Central memory CD8-positive, alpha-beta T cell (primary cell): ENCODE measurements at regions not wholly inside any gene's neighbourhood (a gene's known extent, or its start where the extent isn't known, plus 50 kb on each side); places are given as distances from the start of the nearest gene placed in this dataset.

Experiments
- ATAC-seq: fragments of 150-1000 bp; cut with Tn5 transposase; replicated peaks from 2 replicates; pipeline ENCODE4 v1.10.0; 2022; ENCODE audit warnings: mild to moderate bottlenecking, moderate FRiP score, moderate number of reproducible peaks; ENCODE audit not compliant: poor library complexity, severe bottlenecking; ENCODE audit errors: extremely low read depth
- DNase-seq, 2 donors: peaks; one replicate each; pipeline ENCODE4 v3.0.0; 2021; ENCODE audit warnings: low spot score in 2 of 2
- H3K27ac Mint-ChIP-seq: one replicate; pipeline ENCODE4 v1.8.0; 2022; ENCODE audit warnings: low read depth, mild to moderate bottlenecking, moderate library complexity, mixed read lengths
- H3K27me3 Mint-ChIP-seq: one replicate; pipeline ENCODE4 v1.8.0; 2022; ENCODE audit warnings: mixed read lengths
- H3K36me3 Mint-ChIP-seq: one replicate; pipeline ENCODE4 v1.8.0; 2022; ENCODE audit warnings: mild to moderate bottlenecking, moderate library complexity, mixed read lengths; ENCODE audit not compliant: insufficient read depth
- H3K4me1 Mint-ChIP-seq: one replicate; pipeline ENCODE4 v1.8.0; 2022; ENCODE audit warnings: mixed read lengths
- H3K4me3 Mint-ChIP-seq: one replicate; pipeline ENCODE4 v1.8.0; 2022; ENCODE audit warnings: mild to moderate bottlenecking, moderate library complexity, mixed read lengths
- H3K9me3 Mint-ChIP-seq: one replicate; pipeline ENCODE4 v1.8.0; 2022; ENCODE audit warnings: mixed read lengths

DNA sequence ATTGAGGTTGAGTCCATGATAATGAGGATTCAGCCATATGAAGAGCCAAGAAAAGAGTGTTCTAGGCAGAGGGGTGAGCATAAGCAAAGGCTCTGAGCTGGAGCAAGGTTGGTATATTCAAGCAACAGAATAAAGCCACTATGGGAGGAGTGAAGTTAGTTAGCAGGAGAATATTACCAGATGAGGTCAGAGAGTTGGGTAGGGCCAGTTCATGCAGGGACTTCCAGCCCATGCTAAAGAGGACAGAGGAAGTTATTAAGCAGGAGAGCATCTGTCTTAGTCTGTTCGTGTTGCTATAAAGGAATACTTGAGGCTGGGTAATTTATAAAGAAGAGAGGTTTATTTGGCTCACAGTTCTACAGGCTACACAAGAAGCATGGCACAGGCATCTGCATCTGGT lies 57.1 kb upstream of the ATG10 start:
- no peak for ATAC-seq
- DNase-seq = no peak
- H3K9me3 Mint-ChIP-seq = no peaks in the 10 kb centered on the region
- H3K27me3 Mint-ChIP-seq = no peaks in the 10 kb centered on the region
- H3K27ac Mint-ChIP-seq = no peak overlapping the region
- no peaks in the 10 kb centered on the region for H3K4me1 Mint-ChIP-seq
- no peak overlapping the region for H3K4me3 Mint-ChIP-seq
- no peaks in the 10 kb centered on the region for H3K36me3 Mint-ChIP-seq

DNA sequence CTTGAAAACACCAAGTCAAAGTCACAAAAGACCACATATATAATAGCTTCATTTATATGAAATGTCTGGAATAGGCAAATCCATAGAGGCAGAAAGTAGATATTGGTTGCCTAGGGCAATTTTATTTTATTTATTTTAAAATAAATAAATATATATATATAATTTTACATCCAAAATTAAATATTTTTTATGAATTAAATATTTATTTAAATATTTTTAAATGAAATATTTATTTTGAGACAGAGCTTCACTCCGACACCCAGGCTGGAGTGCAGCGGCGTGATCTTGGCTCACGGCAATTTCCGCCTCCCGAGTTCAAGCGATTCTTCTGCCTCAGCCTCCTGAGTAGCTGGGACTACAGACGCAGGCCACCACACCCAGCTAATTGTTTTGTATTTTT lies 58.9 kb upstream of the ATG10 start:
- Mint-ChIP-seq H3K9me3 (no peaks in the 10 kb centered on the region), H3K27ac (no peak overlapping the region), H3K4me3 (no peak overlapping the region), H3K4me1 (no peaks in the 10 kb centered on the region), H3K36me3 (no peaks in the 10 kb centered on the region), H3K27me3 (no peaks in the 10 kb centered on the region)
- DNase-seq (no peak), ATAC-seq (no peak)

DNA sequence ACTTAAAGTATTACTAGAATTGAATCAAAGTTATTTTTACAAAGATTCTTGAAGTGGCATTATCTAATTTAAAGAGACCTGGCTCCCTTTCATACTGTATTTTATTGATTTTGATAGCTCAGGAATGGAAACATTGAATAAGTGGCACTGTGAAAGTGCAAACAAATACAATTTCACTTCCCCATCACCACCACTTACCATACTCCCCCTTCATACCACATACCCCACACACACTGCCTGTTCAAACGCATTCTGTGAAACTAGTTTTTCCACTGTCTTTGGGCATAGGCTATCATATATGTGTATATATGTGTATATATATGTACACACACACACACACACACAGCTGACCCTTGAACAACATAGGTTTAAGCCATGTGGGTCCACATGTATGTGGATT lies 62.1 kb upstream of the ATG10 start:
- no peaks in the 10 kb centered on the region for H3K4me1 Mint-ChIP-seq
- H3K27me3 Mint-ChIP-seq = no peaks in the 10 kb centered on the region
- H3K9me3 Mint-ChIP-seq = no peaks in the 10 kb centered on the region
- H3K27ac Mint-ChIP-seq = no peak overlapping the region
- no peak overlapping the region for H3K4me3 Mint-ChIP-seq
- no peak for DNase-seq
- H3K36me3 Mint-ChIP-seq = no peaks in the 10 kb centered on the region
- ATAC-seq = no peak

DNA sequence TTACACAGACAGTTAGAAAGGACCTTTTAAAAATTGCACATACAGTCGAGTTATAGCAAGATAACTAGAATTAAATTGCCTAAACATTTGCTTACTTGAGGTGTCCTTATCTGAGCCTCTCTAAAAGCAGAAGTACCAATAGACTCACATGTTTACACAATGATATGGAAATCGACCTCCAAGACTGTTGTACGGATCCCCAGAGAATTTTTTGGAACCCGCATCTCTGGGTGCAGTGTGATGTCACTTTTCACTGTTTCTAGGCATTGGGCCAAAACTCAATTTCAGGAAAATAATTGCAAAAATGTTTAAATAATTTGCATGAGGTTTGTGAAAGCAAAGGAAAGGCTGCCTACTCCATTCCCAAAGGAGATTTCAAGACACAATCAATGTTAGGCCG lies 63.1 kb upstream of the ATG10 start:
- H3K27ac Mint-ChIP-seq = no peak overlapping the region
- H3K9me3 Mint-ChIP-seq = no peaks in the 10 kb centered on the region
- DNase-seq (no peak), ATAC-seq (no peak)
- H3K4me3 Mint-ChIP-seq = no peak overlapping the region
- H3K4me1 Mint-ChIP-seq = no peaks in the 10 kb centered on the region
- no peaks in the 10 kb centered on the region for H3K27me3 Mint-ChIP-seq
- H3K36me3 Mint-ChIP-seq = no peaks in the 10 kb centered on the region

DNA sequence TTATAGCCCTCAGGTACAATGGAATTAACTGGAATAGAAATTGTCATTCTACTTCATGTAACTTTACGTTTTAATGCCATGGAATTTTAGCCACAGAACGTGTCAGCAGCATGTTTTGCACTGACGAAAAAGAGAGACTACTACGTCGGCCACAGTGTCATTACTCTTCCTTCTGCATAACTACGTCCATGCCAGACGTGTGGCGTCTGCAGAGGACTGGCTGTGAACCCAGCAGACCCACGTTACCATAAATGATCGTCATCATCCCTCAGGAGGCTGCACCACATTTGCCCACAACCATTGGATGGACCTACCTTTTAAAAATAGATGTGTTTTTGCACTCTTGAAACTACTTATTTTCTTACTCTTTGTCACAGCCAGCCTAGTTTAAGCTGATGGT lies 63.8 kb upstream of the ATG10 start:
- no peak for DNase-seq
- H3K4me3 Mint-ChIP-seq = no peak overlapping the region

DNA sequence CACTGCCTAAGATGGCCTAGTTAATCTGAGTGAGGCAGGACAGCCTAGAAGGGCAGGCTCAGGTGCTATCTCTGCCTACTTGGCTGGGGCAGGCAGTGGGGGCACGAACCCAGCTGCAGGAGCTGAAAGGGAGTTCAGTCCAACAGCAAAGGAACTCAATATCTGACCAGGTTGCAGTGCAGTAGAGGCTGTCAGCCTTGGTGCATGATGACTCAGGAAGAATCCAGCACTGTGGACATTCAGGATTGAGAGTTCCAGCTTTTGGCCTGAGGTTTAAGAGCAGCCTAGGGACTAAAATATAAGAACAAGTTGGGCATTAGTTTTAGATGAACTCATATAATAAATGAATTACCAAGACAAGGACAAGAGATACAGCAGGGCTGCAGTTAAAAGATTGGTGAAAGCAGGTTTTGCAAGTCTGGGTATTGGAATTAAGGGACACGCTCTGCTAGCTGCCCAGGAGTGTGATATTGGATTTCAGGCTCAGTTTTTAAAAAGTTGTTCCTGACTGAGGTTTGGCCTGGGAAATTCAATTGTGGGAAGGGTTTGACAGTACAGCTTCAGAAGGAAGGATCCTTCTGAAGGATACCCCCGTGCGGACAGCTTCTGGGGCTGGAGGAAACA lies 64.7 kb upstream of the ATG10 start:
- H3K4me1 Mint-ChIP-seq = no peaks in the 10 kb centered on the region
- H3K4me3 Mint-ChIP-seq = no peak overlapping the region
- no peak for DNase-seq
- no peaks in the 10 kb centered on the region for H3K9me3 Mint-ChIP-seq
- no peaks in the 10 kb centered on the region for H3K36me3 Mint-ChIP-seq
- no peaks in the 10 kb centered on the region for H3K27me3 Mint-ChIP-seq
- ATAC-seq = no peak
- H3K27ac Mint-ChIP-seq = no peak overlapping the region

More for the DNA sequence above, 63.8 kb upstream of the ATG10 start:
- Mint-ChIP-seq H3K27ac (no peak overlapping the region), H3K27me3 (no peaks in the 10 kb centered on the region), H3K9me3 (no peaks in the 10 kb centered on the region), H3K36me3 (no peaks in the 10 kb centered on the region), H3K4me1 (no peaks in the 10 kb centered on the region)
- no peak for ATAC-seq

DNA sequence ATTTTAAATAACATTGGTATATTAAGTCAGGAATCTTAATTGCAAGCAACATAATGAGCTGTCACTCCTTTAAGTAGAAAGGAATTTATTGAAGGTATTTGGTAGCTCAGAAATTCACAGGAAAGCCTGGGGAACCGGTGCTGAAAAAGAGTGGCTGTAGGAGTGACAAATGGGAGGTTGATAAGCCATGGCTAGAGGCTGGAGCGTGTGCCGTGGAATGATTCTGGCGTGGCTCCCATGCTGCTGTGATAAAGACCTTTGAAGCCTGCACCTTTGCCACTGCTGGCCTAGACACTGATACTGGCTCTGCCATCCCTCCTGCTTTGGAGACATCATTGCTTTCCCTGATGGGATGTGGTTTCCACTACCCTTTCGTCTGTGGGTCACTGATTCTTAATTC lies 65.7 kb upstream of the ATG10 start:
- no peak overlapping the region for H3K27ac Mint-ChIP-seq
- peaks cover 9% of the 10 kb centered on the region for H3K9me3 Mint-ChIP-seq
- H3K4me1 Mint-ChIP-seq = no peaks in the 10 kb centered on the region
- ATAC-seq (no peak), DNase-seq (no peak)
- no peaks in the 10 kb centered on the region for H3K27me3 Mint-ChIP-seq
- H3K36me3 Mint-ChIP-seq = no peaks in the 10 kb centered on the region
- H3K4me3 Mint-ChIP-seq = no peak overlapping the region

DNA sequence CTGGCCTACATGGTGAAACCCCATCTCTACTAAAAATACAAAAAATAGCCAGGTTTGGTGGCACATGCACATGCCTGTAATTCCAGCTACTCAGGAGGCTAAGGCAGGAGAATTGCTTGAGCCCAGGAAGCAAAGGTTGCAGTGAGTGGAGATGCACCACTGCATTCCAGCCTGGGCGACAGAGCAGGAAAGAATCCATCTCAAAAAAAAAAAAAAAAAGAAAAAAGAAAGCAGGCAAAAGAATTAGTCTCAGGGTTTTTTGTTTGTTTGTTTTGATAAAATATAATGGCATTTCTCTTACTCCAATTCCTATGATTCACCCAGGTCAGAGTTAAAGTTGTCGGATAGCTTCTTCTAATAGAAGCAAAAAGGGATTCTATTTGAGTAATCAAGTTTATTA lies 67.0 kb upstream of the ATG10 start:
- no peak overlapping the region for H3K27ac Mint-ChIP-seq
- no peaks in the 10 kb centered on the region for H3K4me1 Mint-ChIP-seq
- no peak for DNase-seq
- no peak for ATAC-seq
- H3K36me3 Mint-ChIP-seq = no peaks in the 10 kb centered on the region
- peaks cover 10% of the 10 kb centered on the region for H3K9me3 Mint-ChIP-seq
- no peaks in the 10 kb centered on the region for H3K27me3 Mint-ChIP-seq
- no peak overlapping the region for H3K4me3 Mint-ChIP-seq

DNA sequence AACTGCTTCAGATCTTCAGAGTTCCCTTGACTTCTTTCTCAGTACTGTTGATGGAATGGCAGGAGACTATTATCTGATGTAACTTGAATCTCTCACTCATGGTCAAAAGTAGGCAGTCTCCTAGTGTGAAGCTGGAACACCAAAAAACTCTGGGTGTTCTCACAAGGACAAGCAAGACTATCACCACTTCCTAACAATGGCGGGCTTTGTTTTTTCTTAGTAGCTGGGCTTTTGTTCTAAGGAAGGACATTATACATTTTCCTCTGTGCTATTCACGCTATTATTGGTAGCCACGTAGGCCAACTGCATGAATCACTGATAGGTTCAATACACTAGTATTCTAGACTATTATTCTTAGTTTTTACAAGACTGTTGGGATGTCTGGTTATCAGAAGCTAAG lies 67.7 kb upstream of the ATG10 start:
- no peak overlapping the region for H3K27ac Mint-ChIP-seq
- no peaks in the 10 kb centered on the region for H3K36me3 Mint-ChIP-seq
- peaks cover 10% of the 10 kb centered on the region for H3K9me3 Mint-ChIP-seq
- H3K4me1 Mint-ChIP-seq = no peaks in the 10 kb centered on the region
- no peak overlapping the region for H3K4me3 Mint-ChIP-seq
- ATAC-seq (no peak), DNase-seq (no peak)
- H3K27me3 Mint-ChIP-seq = no peaks in the 10 kb centered on the region

DNA sequence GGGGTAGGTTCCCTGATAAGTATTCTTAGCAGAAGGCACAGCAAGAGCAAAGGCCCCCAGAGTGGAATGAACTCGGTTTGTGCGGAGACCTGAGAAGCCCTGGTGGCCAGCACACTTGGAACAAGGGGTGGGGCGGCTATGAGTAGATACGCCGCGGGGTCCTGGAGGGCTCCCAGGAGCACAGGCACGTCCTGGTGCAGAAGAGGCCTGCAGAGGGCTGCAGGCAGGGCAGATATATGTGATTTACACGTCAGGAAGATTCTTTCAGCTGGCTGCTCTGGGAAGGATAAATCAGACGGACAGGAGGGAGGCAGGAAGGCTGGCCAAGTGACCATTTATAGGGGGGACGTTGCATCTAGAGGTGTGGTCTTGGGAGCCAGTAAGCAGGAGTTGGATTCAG lies 70.2 kb upstream of the ATG10 start:
- ATAC-seq (no peak), DNase-seq (no peak)
- Mint-ChIP-seq H3K4me3 (no peak overlapping the region), H3K27me3 (no peaks in the 10 kb centered on the region), H3K27ac (no peak overlapping the region), H3K4me1 (no peaks in the 10 kb centered on the region), H3K9me3 (peaks cover 10% of the 10 kb centered on the region), H3K36me3 (no peaks in the 10 kb centered on the region)

DNA sequence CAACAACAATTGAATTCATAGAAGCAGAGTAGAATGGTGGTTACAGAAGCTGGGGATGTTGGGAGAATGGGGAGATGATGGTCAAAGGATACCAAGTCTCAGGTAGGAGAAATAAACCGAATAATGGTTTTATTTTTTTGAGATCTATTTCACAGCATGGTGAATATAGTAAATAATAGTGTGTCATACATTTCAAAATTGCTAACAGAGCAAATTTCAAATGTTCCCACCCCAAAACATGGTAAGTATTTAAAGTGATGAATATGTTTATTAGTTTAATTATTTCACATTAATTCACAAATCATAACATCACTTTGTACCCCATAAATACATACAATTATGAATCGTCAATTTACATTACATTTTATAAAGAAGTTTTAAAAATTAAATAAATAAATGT lies 72.7 kb upstream of the ATG10 start:
- H3K4me3 Mint-ChIP-seq = no peak overlapping the region
- DNase-seq (no peak), ATAC-seq (no peak)
- no peak overlapping the region for H3K27ac Mint-ChIP-seq
- H3K9me3 Mint-ChIP-seq = peaks cover 10% of the 10 kb centered on the region
- no peaks in the 10 kb centered on the region for H3K4me1 Mint-ChIP-seq
- no peaks in the 10 kb centered on the region for H3K27me3 Mint-ChIP-seq
- H3K36me3 Mint-ChIP-seq = no peaks in the 10 kb centered on the region

DNA sequence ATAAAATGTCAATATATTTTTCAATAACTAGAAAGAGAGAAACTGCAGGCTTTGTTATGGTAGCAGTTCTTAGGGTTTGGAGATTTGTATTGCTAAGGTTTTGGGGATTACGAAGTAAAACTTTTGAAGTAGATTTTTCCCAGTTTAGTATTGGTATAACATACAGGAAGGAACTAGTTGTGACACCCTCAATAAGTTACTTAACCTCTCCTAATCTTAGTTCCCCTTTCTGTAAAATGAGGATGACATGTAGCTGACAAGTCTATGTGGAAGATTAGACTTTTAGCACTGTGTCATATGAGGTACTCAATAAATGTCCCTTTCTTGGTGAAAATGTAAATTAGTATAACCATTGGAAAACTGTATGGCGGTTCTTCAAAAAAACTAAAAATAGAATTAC lies 73.4 kb upstream of the ATG10 start:
- no peak overlapping the region for H3K4me3 Mint-ChIP-seq
- no peaks in the 10 kb centered on the region for H3K36me3 Mint-ChIP-seq

DNA sequence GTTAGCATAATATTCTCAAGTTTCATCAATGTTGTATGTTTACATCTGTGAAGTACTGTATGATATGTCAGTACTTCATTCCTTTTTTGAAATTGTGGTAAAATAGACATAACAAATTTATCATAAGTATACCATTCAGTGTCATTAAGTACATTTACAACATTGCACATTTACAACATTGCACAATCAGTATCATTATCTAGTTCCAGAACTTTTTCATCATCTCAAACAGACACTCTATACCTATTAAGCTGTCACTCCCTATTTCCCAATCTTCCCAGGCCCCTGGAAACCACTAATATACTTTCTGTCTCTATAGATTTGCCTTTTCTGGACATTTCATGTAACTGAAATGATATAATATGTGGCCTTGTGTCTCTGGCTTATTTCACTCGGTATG lies 75.1 kb upstream of the ATG10 start:
- H3K27me3 Mint-ChIP-seq = no peaks in the 10 kb centered on the region
- DNase-seq (no peak), ATAC-seq (no peak)
- H3K27ac Mint-ChIP-seq = no peak overlapping the region
- H3K9me3 Mint-ChIP-seq = peaks cover 8% of the 10 kb centered on the region
- no peaks in the 10 kb centered on the region for H3K4me1 Mint-ChIP-seq
- H3K4me3 Mint-ChIP-seq = no peak overlapping the region
- H3K36me3 Mint-ChIP-seq = no peaks in the 10 kb centered on the region

More for the DNA sequence above, 73.4 kb upstream of the ATG10 start:
- ATAC-seq (no peak), DNase-seq (no peak)
- H3K27ac Mint-ChIP-seq = no peak overlapping the region
- H3K27me3 Mint-ChIP-seq = no peaks in the 10 kb centered on the region
- H3K4me1 Mint-ChIP-seq = no peaks in the 10 kb centered on the region
- peaks cover 10% of the 10 kb centered on the region for H3K9me3 Mint-ChIP-seq

DNA sequence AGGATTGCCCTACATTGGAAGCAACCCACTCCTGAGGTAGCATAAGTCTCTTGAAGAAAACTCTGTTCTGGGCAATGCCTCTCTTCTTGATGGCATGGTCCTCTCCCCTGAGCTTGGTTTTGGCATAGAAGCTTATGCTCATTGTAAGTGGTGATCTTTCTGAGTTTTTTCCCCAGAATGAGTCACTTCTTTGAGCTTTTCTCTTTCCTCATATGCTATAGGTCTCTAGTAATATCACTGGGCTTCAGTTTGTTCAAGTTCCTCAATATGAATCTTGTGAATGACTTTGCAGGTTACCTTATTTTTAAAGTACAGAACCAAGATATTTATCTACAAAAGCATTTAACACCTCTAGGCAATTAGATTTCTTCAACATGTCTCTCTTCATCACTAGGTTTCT lies 76.5 kb upstream of the ATG10 start:
- H3K4me1 Mint-ChIP-seq = no peaks in the 10 kb centered on the region
- no peak overlapping the region for H3K4me3 Mint-ChIP-seq
- no peaks in the 10 kb centered on the region for H3K9me3 Mint-ChIP-seq
- H3K36me3 Mint-ChIP-seq = no peaks in the 10 kb centered on the region
- no peak for DNase-seq
- no peak overlapping the region for H3K27ac Mint-ChIP-seq
- ATAC-seq = no peak
- no peaks in the 10 kb centered on the region for H3K27me3 Mint-ChIP-seq
